ENCODE measurements at regions not wholly inside any gene's neighbourhood (a gene's known extent, or its start where the extent isn't known, plus 50 kb on each side); places are given as distances from the start of the nearest gene placed in this dataset.
A peak's percentile ranks its signal among the peaks of the same experiment; 100 is the strongest.

DNA sequence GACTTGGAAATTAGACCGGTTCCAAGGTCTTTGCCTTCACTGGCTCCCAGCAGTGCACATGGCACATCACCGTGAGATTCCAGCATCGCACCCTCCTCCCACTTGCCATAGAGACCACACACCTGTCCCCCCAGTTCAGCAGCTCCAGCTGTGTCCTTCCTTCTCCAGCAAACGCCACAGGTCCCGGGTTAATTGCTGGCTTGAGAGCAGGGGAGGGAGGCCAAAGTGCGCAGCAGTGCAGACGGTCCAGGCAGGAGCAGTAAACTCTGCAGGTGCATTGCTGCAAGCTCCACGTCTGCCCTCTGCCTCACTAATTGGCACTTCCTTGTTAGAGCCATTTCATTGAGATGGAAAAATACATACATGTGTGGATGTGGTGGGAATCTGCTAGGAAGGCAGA lies 65.3 kb downstream of the KLHDC7A start:
- Histone ChIP-seq H3K9me3 (ENCODE audit: low read depth) (no peaks in the 10 kb centered on the region), H3F3A (ENCODE audit: insufficient read depth) (no peaks in the 10 kb centered on the region), H3K36me3 (ENCODE audit: low read depth) (no peaks in the 10 kb centered on the region), H3K4me1 (ENCODE audit: insufficient read depth) (no peaks in the 10 kb centered on the region), H3K4me3 (no peak overlapping the region), H3K9me2 (ENCODE audit: insufficient read depth) (no peaks in the 10 kb centered on the region), H4K20me1 (ENCODE audit: insufficient read depth) (no peaks in the 10 kb centered on the region), H2AFZ (no peak overlapping the region), H3K9ac (no peak overlapping the region), H3K4me2 (ENCODE audit: unreplicated experiment) (no peak overlapping the region), H3K27ac (no peak overlapping the region), H3K79me2 (ENCODE audit: insufficient read depth) (no peaks in the 10 kb centered on the region), H3K27me3 (replicated peaks; ENCODE audit: insufficient read depth) (no peaks in the 10 kb centered on the region)
- no peak for TF ChIP-seq EZH2phosphoT487 (IDR thresholded peaks at IDR 0.05; ENCODE audit: insufficient read depth, low read depth)
- in situ Hi-C loops (cut with MboI): no loop called here
- WGBS, 2 experiments (ENCODE audit: low coverage in 1 of 2, low lambda C conversion rate in 2 of 2, missing lambda C conversion rate in 2 of 2): 33 to 37% methylated on average over 8 of the region's 8 CpGs
- DNase-seq: no peak

DNA sequence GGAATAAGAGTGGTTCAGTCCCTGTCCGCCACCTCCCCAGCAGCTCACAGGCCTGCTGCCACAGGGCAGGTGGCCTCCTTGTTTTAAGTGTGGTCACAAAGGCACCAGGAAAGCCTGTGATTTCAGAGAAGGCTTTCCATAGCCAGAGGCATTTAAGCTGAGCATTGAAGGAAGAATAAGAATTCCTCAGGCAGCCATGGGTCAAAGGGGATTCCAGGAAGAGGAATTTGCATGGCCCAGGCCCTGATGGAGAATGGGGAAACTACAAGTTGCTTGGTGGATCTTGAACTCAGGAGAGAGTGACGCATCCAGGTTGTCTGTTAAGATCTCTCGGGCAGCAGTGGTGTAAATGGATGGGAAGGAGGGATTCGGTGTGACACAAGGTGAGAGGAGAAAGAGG lies 66.7 kb downstream of the KLHDC7A start:
- Histone ChIP-seq H3K9ac (no peak overlapping the region), H3K9me3 (ENCODE audit: low read depth) (no peaks in the 10 kb centered on the region), H2AFZ (no peak overlapping the region), H3K4me2 (ENCODE audit: unreplicated experiment) (no peak overlapping the region), H3K27ac (no peak overlapping the region), H3K4me3 (no peak overlapping the region), H3K9me2 (ENCODE audit: insufficient read depth) (no peaks in the 10 kb centered on the region), H3K36me3 (ENCODE audit: low read depth) (no peaks in the 10 kb centered on the region), H3K27me3 (replicated peaks; ENCODE audit: insufficient read depth) (no peaks in the 10 kb centered on the region), H3K79me2 (ENCODE audit: insufficient read depth) (no peaks in the 10 kb centered on the region), H3F3A (ENCODE audit: insufficient read depth) (no peaks in the 10 kb centered on the region), H4K20me1 (ENCODE audit: insufficient read depth) (no peaks in the 10 kb centered on the region), H3K4me1 (ENCODE audit: insufficient read depth) (no peaks in the 10 kb centered on the region)
- in situ Hi-C loops (cut with MboI): no loop called here
- no peak for DNase-seq
- TF ChIP-seq EZH2phosphoT487 (IDR thresholded peaks at IDR 0.05; ENCODE audit: insufficient read depth, low read depth): no peak
- TF ChIP-seq EZH2 (IDR thresholded peaks at IDR 0.05; ENCODE audit: insufficient read depth, poor library complexity, severe bottlenecking): no peak
- 30 to 34% methylated on average over 4 of the region's 4 CpGs for whole genome bisulfite sequencing, 2 experiments (ENCODE audit: low coverage in 1 of 2, low lambda C conversion rate in 2 of 2, missing lambda C conversion rate in 2 of 2)

DNA sequence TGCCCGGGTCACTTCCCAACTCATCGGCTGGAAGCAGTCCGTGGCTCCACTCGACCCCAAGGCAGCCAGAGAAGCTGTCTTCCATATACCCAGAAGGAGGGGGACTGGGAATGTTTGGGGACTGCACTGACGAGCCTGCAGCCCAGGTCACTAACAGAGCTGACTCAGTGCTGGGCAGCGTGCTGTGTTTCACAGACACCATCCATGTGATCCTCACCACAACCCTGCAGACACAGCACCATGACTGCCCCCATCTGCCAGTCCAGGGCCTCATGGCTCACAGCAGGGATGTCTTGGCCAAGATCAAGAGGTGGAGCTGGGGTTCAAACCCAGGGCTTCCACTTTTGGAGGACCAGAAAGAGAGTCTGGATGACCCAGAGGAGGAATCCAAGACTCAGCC lies 67.9 kb downstream of the KLHDC7A start:
- no peak for TF ChIP-seq EZH2 (IDR thresholded peaks at IDR 0.05; ENCODE audit: insufficient read depth, poor library complexity, severe bottlenecking)
- TF ChIP-seq EZH2phosphoT487 (IDR thresholded peaks at IDR 0.05; ENCODE audit: insufficient read depth, low read depth): no peak
- WGBS, 2 experiments (ENCODE audit: low coverage in 1 of 2, low lambda C conversion rate in 2 of 2, missing lambda C conversion rate in 2 of 2): 0% methylated on average over 6 of the region's 6 CpGs
- DNase-seq: peak; percentile 15
- no peaks in the 10 kb centered on the region for H3K4me1 ChIP-seq (ENCODE audit: insufficient read depth)
- H4K20me1 ChIP-seq (ENCODE audit: insufficient read depth): no peaks in the 10 kb centered on the region
- H3K4me2 ChIP-seq (ENCODE audit: unreplicated experiment): no peak overlapping the region
- H3K9me3 ChIP-seq (ENCODE audit: low read depth): no peaks in the 10 kb centered on the region
- no peak overlapping the region for H2AFZ ChIP-seq
- no peak overlapping the region for H3K9ac ChIP-seq
- no peaks in the 10 kb centered on the region for H3F3A ChIP-seq (ENCODE audit: insufficient read depth)
- in situ Hi-C loops (cut with MboI): no loop called here
- no peaks in the 10 kb centered on the region for H3K79me2 ChIP-seq (ENCODE audit: insufficient read depth)
- no peaks in the 10 kb centered on the region for H3K9me2 ChIP-seq (ENCODE audit: insufficient read depth)
- H3K36me3 ChIP-seq (ENCODE audit: low read depth): no peaks in the 10 kb centered on the region
- no peak overlapping the region for H3K4me3 ChIP-seq
- no peaks in the 10 kb centered on the region for H3K27me3 ChIP-seq (replicated peaks; ENCODE audit: insufficient read depth)
- no peak overlapping the region for H3K27ac ChIP-seq

DNA sequence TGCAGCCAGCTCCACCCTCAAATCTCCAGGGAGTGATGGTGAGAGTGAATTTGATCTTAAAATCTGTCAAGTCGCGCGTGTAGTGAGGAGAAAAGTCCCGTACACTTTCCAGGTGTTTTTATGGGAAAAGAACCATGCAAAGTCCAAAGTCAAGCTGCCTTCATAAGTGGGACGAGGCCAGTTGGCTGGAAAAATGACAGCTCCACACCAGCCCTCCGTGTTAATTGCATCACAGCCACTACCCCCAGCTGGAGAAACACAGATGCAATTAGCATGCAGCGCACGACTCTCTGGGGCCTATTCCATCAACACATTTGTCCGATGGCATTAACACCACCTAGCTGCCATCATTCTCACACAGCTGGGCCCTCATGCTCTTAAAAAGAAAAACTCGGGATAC lies 68.4 kb downstream of the KLHDC7A start:
- Histone ChIP-seq H3K27ac (no peak overlapping the region), H4K20me1 (ENCODE audit: insufficient read depth) (no peaks in the 10 kb centered on the region), H3K9ac (no peak overlapping the region), H2AFZ (no peak overlapping the region), H3K4me2 (ENCODE audit: unreplicated experiment) (no peak overlapping the region), H3F3A (ENCODE audit: insufficient read depth) (no peaks in the 10 kb centered on the region), H3K9me2 (ENCODE audit: insufficient read depth) (no peaks in the 10 kb centered on the region), H3K4me1 (ENCODE audit: insufficient read depth) (no peaks in the 10 kb centered on the region), H3K27me3 (replicated peaks; ENCODE audit: insufficient read depth) (no peaks in the 10 kb centered on the region; the same call in 1 of the 2 replicates), H3K79me2 (ENCODE audit: insufficient read depth) (no peaks in the 10 kb centered on the region), H3K9me3 (ENCODE audit: low read depth) (no peaks in the 10 kb centered on the region), H3K4me3 (no peak overlapping the region), H3K36me3 (ENCODE audit: low read depth) (no peaks in the 10 kb centered on the region)
- TF ChIP-seq EZH2 (IDR thresholded peaks at IDR 0.05; ENCODE audit: insufficient read depth, poor library complexity, severe bottlenecking) (no peak), EZH2phosphoT487 (IDR thresholded peaks at IDR 0.05; ENCODE audit: insufficient read depth, low read depth) (no peak)
- DNase-seq: no peak
- in situ Hi-C loops (cut with MboI): no loop called here
- 4 to 7% methylated on average over 10 of the region's 10 CpGs for WGBS, 2 experiments (ENCODE audit: low coverage in 1 of 2, low lambda C conversion rate in 2 of 2, missing lambda C conversion rate in 2 of 2)

DNA sequence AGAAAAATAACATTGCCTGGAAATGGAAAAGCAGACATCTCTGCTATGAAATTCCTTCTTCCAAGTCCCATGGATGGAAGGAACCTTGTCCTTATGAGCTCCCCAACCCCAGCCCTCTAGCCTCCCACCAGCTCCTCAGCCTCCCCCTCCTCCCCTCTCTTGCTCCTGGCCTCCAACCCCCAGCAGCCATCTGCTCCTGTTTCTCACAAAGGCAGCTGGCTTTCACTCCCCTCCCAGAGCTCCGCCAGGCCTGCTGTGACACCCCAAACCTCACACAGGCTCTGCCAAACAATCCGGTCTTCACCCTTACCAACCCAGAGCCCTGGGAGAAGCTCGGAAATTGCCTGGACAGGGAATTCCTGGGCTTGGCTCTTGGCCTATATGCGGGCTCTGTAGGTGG lies 69.2 kb downstream of the KLHDC7A start:
- Histone ChIP-seq H3K27ac (no peak overlapping the region), H4K20me1 (ENCODE audit: insufficient read depth) (no peaks in the 10 kb centered on the region), H3K4me2 (ENCODE audit: unreplicated experiment) (no peak overlapping the region), H3K4me1 (ENCODE audit: insufficient read depth) (no peaks in the 10 kb centered on the region), H3K9ac (no peak overlapping the region), H3K9me2 (ENCODE audit: insufficient read depth) (no peaks in the 10 kb centered on the region), H3K27me3 (replicated peaks; ENCODE audit: insufficient read depth) (no peaks in the 10 kb centered on the region; the same call in 1 of the 2 replicates), H3K9me3 (ENCODE audit: low read depth) (no peaks in the 10 kb centered on the region), H2AFZ (no peak overlapping the region), H3K4me3 (no peak overlapping the region), H3F3A (ENCODE audit: insufficient read depth) (no peaks in the 10 kb centered on the region), H3K36me3 (ENCODE audit: low read depth) (no peaks in the 10 kb centered on the region), H3K79me2 (ENCODE audit: insufficient read depth) (no peaks in the 10 kb centered on the region)
- in situ Hi-C loops (cut with MboI): no loop called here
- WGBS, 2 experiments (ENCODE audit: low coverage in 1 of 2, low lambda C conversion rate in 2 of 2, missing lambda C conversion rate in 2 of 2): 37 to 41% methylated on average over 4 of the region's 4 CpGs
- TF ChIP-seq EZH2phosphoT487 (IDR thresholded peaks at IDR 0.05; ENCODE audit: insufficient read depth, low read depth) (no peak), EZH2 (IDR thresholded peaks at IDR 0.05; ENCODE audit: insufficient read depth, poor library complexity, severe bottlenecking) (no peak)
- DNase-seq: no peak

Data from GM23248 (cell line).